ENCODE measurements at regions not wholly inside any gene's neighbourhood (a gene's known extent, or its start where the extent isn't known, plus 50 kb on each side); places are given as distances from the start of the nearest gene placed in this dataset.
A peak's percentile ranks its signal among the peaks of the same experiment; 100 is the strongest.

DNA sequence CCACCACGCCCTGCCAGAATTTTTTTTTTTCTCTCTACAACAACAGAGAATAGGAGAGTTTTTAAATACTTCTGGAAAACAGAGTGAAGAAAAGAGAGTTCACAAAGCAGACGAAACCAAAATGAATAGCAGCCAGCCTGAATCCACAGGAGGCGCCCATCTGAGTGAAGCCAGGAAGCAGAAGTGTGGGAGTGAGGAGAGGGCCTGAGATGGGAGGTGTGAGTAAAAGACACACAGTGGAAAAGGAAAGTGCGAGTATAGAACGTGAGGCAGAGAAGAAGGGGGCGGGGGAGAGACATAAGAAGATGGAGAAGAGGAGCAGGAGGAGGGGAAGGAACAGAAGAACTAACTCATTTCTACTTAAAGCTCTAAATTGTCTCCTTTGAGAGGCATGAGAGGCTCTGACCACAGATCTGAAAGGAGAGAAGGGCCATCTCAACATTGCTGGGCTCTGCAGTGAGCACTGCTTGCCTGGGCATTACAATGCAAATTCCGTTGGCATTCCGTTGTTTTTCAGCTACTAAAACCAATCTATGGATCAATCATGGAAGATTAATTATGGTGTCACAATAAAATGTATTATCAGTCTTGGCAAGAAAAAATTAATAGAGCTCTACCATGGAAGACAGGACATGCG is 140.1 kb upstream of the CPSF6 start:
- peaks cover 0 to 13% (median 0%) of the 10 kb centered on the region in 4 donors for H3K4me1 ChIP-seq
- H3K36me3 ChIP-seq: no peaks in the 10 kb centered on the region
- WGBS, 2 donors: 63% methylated on average over 9 of the region's 9 CpGs
- H3K27me3 ChIP-seq: no peaks in the 10 kb centered on the region
- no peak overlapping the region for H3K27ac ChIP-seq
- no peak for DNase-seq (ENCODE audit: low spot score in 2 of 2)
- no peak overlapping the region for H3K4me3 ChIP-seq
- TF ChIP-seq CTCF (IDR thresholded peaks at IDR 0.05) (no peak), EP300 (IDR thresholded peaks at IDR 0.05) (no peak), POLR2A (IDR thresholded peaks at IDR 0.05) (no peak)
- H3K9me3 ChIP-seq: no peaks in the 10 kb centered on the region

DNA sequence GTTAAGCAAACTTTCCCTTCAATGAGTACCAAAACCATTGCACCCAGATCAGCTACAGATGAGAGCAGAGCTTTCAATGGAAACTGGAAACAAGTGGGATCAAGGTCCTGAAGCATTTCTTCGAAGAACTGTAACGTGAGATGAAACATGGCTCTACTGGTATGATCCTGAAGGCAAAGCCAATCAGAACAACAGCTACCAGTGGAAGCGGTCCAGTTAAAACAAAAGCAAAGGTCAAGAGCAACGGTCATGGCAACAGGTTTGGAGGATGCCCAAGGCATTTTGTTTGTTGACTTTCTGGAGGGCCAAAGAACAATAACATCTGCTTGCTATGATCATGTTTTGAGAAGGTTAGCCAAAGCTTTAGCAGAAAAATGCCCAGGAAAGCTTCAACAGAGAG is 137.9 kb upstream of the CPSF6 start:
- Histone ChIP-seq H3K36me3 (no peaks in the 10 kb centered on the region), H3K27ac (peak overlapping the region in 1 of 4 donors; percentile 32), H3K9me3 (no peaks in the 10 kb centered on the region), H3K4me3 (no peak overlapping the region), H3K27me3 (no peaks in the 10 kb centered on the region), H3K4me1 (peaks cover 0 to 13% (median 0%) of the 10 kb centered on the region in 4 donors)
- DNase-seq (ENCODE audit: low spot score in 2 of 2): peak in 1 of 2 donors; percentile 24
- TF ChIP-seq CTCF (IDR thresholded peaks at IDR 0.05) (no peak), EP300 (IDR thresholded peaks at IDR 0.05) (peak in 1 of 2 donors; percentile 62)
- 53 to 59% methylated on average over 4 of the region's 4 CpGs for WGBS, 2 donors

DNA sequence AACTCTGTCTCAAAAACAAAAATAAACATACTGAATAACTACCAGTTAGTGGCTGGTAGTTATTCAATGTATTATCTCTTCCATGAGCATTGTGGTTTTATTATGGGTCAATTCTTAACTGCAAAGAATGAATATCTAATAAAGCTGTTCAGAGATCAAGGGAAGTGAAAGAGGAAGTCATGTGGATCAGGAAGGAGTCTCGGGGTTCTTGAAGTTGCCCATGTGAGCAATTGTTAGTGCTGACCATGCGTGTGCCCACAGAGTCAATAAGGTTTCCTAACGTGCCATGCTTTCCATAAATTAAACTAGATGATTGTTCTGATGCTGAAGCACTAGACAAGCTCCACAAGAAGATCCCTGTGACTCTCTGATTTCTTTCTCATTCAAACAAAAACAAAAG is 136.5 kb upstream of the CPSF6 start:
- peak; percentile 71 to 81 for TF ChIP-seq EP300 (IDR thresholded peaks at IDR 0.05)
- no peak for TF ChIP-seq POLR2A (IDR thresholded peaks at IDR 0.05)
- Histone ChIP-seq H3K4me1 (peaks cover 0 to 14% (median 0%) of the 10 kb centered on the region in 4 donors), H3K27ac (peak overlapping the region in 1 of 4 donors; percentile 5), H3K36me3 (no peaks in the 10 kb centered on the region), H3K9me3 (no peaks in the 10 kb centered on the region), H3K27me3 (no peaks in the 10 kb centered on the region), H3K4me3 (no peak overlapping the region)
- WGBS, 2 donors: 59 to 74% methylated on average over 3 of the region's 3 CpGs
- peak in 1 of 2 donors; percentile 27 for DNase-seq (ENCODE audit: low spot score in 2 of 2)

GRCh38 chr12:69105101-69105962 is 134.0 kb upstream of the CPSF6 start:
- Histone ChIP-seq H3K27ac (no peak overlapping the region), H3K4me3 (no peak overlapping the region), H3K27me3 (no peaks in the 10 kb centered on the region), H3K36me3 (no peaks in the 10 kb centered on the region), H3K9me3 (no peaks in the 10 kb centered on the region), H3K4me1 (peaks cover 0 to 23% (median 0%) of the 10 kb centered on the region in 4 donors)
- WGBS, 2 donors: 85 to 87% methylated on average over 3 of the region's 3 CpGs
- no peak for DNase-seq (ENCODE audit: low spot score in 2 of 2)
- no peak for TF ChIP-seq POLR2A (IDR thresholded peaks at IDR 0.05)
- no peak for TF ChIP-seq EP300 (IDR thresholded peaks at IDR 0.05)
- TF ChIP-seq CTCF (IDR thresholded peaks at IDR 0.05): no peak

GRCh38 chr12:69106482-69107118 is 132.8 kb upstream of the CPSF6 start:
- H3K27me3 ChIP-seq: no peaks in the 10 kb centered on the region
- peaks cover 0 to 18% (median 0%) of the 10 kb centered on the region in 4 donors for H3K4me1 ChIP-seq
- no peak overlapping the region for H3K27ac ChIP-seq
- 82 to 83% methylated on average over 2 of the region's 2 CpGs for WGBS, 2 donors
- no peak for DNase-seq (ENCODE audit: low spot score in 2 of 2)
- H3K4me3 ChIP-seq: no peak overlapping the region
- H3K36me3 ChIP-seq: no peaks in the 10 kb centered on the region
- H3K9me3 ChIP-seq: no peaks in the 10 kb centered on the region
- TF ChIP-seq CTCF (IDR thresholded peaks at IDR 0.05) (no peak), POLR2A (IDR thresholded peaks at IDR 0.05) (no peak), EP300 (IDR thresholded peaks at IDR 0.05) (no peak)

All from tibial nerve (tissue), 4 donors.